ENCODE measurements at regions not wholly inside any gene's neighbourhood (a gene's known extent, or its start where the extent isn't known, plus 50 kb on each side); places are given as distances from the start of the nearest gene placed in this dataset.

GRCh38 chr2:217555081-217555876 lies 447.5 kb downstream of the TNS1 start:
- Histone ChIP-seq H3K4me1 (ENCODE audit: control insufficient read depth, insufficient read depth, low read length) (no peaks in the 10 kb centered on the region), H3K27ac (ENCODE audit: control insufficient read depth, insufficient read depth) (no peak overlapping the region), H3K27me3 (replicated peaks in 1 of 2; ENCODE audit: control insufficient read depth in 2 of 2, insufficient read depth in 2 of 2, low read length in 1 of 2) (peaks cover 0 to 2% of the 10 kb centered on the region in 2 experiments; a peak in 2 of 4 replicates), H3K9me3 (replicated peaks; ENCODE audit: control insufficient read depth, insufficient read depth, low read length) (no peaks in the 10 kb centered on the region), H3K9ac (ENCODE audit: control insufficient read depth, insufficient read depth, low read length) (no peak overlapping the region), H3K79me2 (ENCODE audit: control insufficient read depth, insufficient read depth, low read length) (no peaks in the 10 kb centered on the region), H3K36me3 (ENCODE audit: control insufficient read depth in 2 of 2, insufficient read depth in 2 of 2, low read length in 1 of 2) (no peaks in the 10 kb centered on the region), H2AFZ (ENCODE audit: control insufficient read depth, low read depth, low read length) (no peak overlapping the region), H3K4me2 (ENCODE audit: control insufficient read depth, insufficient read depth) (no peak overlapping the region), H3K4me3 (no peak overlapping the region), H4K20me1 (ENCODE audit: control insufficient read depth, insufficient read depth) (no peaks in the 10 kb centered on the region)
- ChIA-PET RAD21 (ENCODE audit: unreplicated experiment) (no interaction called here), POLR2A (no interaction called here), CTCF (no interaction called here), SMC1A (ENCODE audit: uncharacterized antibody, unreplicated experiment) (no interaction called here)
- no TSS peak for BruUV-seq (replicated peaks)
- no peak for DNase-seq (ENCODE audit: low read depth, low spot score)
- TF ChIP-seq PBX3 (IDR thresholded peaks at IDR 0.05; ENCODE audit: insufficient replicate concordance, low read depth, low read length) = no peak
- no peak for TF ChIP-seq CBX5 (IDR thresholded peaks at IDR 0.05; ENCODE audit: low read depth)
- no peak for TF ChIP-seq MTA2 (IDR thresholded peaks at IDR 0.05; ENCODE audit: low read depth)
- no peak for TF ChIP-seq SMAD1 (IDR thresholded peaks at IDR 0.05; ENCODE audit: low read depth, partially characterized antibody)
- no peak for TF ChIP-seq FOS (IDR thresholded peaks at IDR 0.05; ENCODE audit: borderline replicate concordance, extremely low read depth, insufficient read length)
- TF ChIP-seq NFYA (IDR thresholded peaks at IDR 0.05; ENCODE audit: borderline replicate concordance, low read depth, low read length) = no peak
- no peak for TF ChIP-seq TBL1XR1 (IDR thresholded peaks at IDR 0.05; ENCODE audit: low read depth, low read length)
- no peak for TF ChIP-seq MAX (IDR thresholded peaks at IDR 0.05; ENCODE audit: low read depth, low read length)
- TF ChIP-seq RELA (IDR thresholded peaks at IDR 0.05; ENCODE audit: borderline replicate concordance, partially characterized antibody) = no peak
- no peak for TF ChIP-seq EP300 (IDR thresholded peaks at IDR 0.05; ENCODE audit: borderline replicate concordance in 1 of 2, control insufficient read depth in 1 of 2, low read depth in 2 of 2, low read length in 2 of 2)
- TF ChIP-seq SIX5 (IDR thresholded peaks at IDR 0.05; ENCODE audit: low read depth, low read length, severe bottlenecking) = no peak
- TF ChIP-seq ZNF592 (IDR thresholded peaks at IDR 0.05) = no peak
- TF ChIP-seq ZNF217 (IDR thresholded peaks at IDR 0.05) = no peak
- no peak for TF ChIP-seq E2F8 (IDR thresholded peaks at IDR 0.05; ENCODE audit: low read depth, partially characterized antibody)
- intact Hi-C loops (cut with micrococcal nuclease; ENCODE audit: unreplicated experiment) (no loop called here), in situ Hi-C loops (cut with MboI) (no loop called here)
- FAIRE-seq = no peak
- WGBS (ENCODE audit: insufficient coverage, insufficient replicate concordance, low lambda C conversion rate, missing lambda C conversion rate) = 14% methylated on average over 7 of the region's 7 CpGs
- no peak for ATAC-seq

All from GM12878 (cell line).